ENCODE measurements at regions not wholly inside any gene's neighbourhood (a gene's known extent, or its start where the extent isn't known, plus 50 kb on each side); places are given as distances from the start of the nearest gene placed in this dataset.

- Histone ChIP-seq H3K4me3 (ENCODE audit: low read length) (no peak overlapping the region), H3F3A (ENCODE audit: low read length, unreplicated experiment) (no peaks in the 10 kb centered on the region), H3K9ac (ENCODE audit: low read length) (no peak overlapping the region), H3K79me2 (ENCODE audit: low read length) (no peaks in the 10 kb centered on the region), H3K4me2 (ENCODE audit: low read length) (peak overlapping the region; percentile 26; the same call in 1 of the 2 replicates), H3K36me3 (ENCODE audit: low read depth, low read length) (no peaks in the 10 kb centered on the region), H3K9me2 (replicated peaks; ENCODE audit: low read length) (no peaks in the 10 kb centered on the region), H4K20me1 (ENCODE audit: low read length) (no peaks in the 10 kb centered on the region), H3K27me3 (ENCODE audit: low read length) (no peaks in the 10 kb centered on the region), H2AFZ (ENCODE audit: low read length) (no peak overlapping the region), H3K9me3 (ENCODE audit: low read length) (no peaks in the 10 kb centered on the region), H3K27ac (ENCODE audit: low read length) (no peak overlapping the region), H3K4me1 (ENCODE audit: insufficient read depth, low read length) (peaks cover 10% of the 10 kb centered on the region)
- BruUV-seq (replicated peaks), result no TSS peak
- intact Hi-C loops (cut with micrococcal nuclease), result loop anchor here (5.0 to 10.0 kb wide), 3 partner anchors 151 to 444 kb away; no protein-coding TSS in a partner anchor
- DNase-seq (peak; percentile 60), ATAC-seq (peak; percentile 86)
- ChIA-PET CTCF (interaction anchor here (0.7 kb wide), 1 partner anchor 415 kb away, joined by 3 read pairs; no protein-coding TSS in a partner anchor), POLR2A (ENCODE audit: unreplicated experiment) (interaction anchor here (0.6 kb wide), 1 partner anchor 447 kb away, joined by 6 read pairs; no protein-coding TSS in a partner anchor)
- no peak for TF ChIP-seq EZH2phosphoT487 (IDR thresholded peaks at IDR 0.05; ENCODE audit: borderline replicate concordance, low read length)
- no peak for TF ChIP-seq EZH2 (IDR thresholded peaks at IDR 0.05; ENCODE audit: low read length, unreplicated experiment)
- no peak for TF ChIP-seq CTCF (conservative IDR thresholded peaks at IDR 0.05; ENCODE audit: low read depth, low read length)
Observed at GRCh38 chr6:74757813-74758212, 448.0 kb downstream of the COL12A1 start.

- Histone ChIP-seq H2AFZ (ENCODE audit: low read length) (no peak overlapping the region), H3K9ac (ENCODE audit: low read length) (no peak overlapping the region), H4K20me1 (ENCODE audit: low read length) (no peaks in the 10 kb centered on the region), H3K4me2 (ENCODE audit: low read length) (no peak overlapping the region), H3K4me1 (ENCODE audit: insufficient read depth, low read length) (peaks cover 10% of the 10 kb centered on the region), H3K27me3 (ENCODE audit: low read length) (no peaks in the 10 kb centered on the region), H3K79me2 (ENCODE audit: low read length) (no peaks in the 10 kb centered on the region), H3K27ac (ENCODE audit: low read length) (no peak overlapping the region), H3F3A (ENCODE audit: low read length, unreplicated experiment) (no peaks in the 10 kb centered on the region), H3K36me3 (ENCODE audit: low read depth, low read length) (no peaks in the 10 kb centered on the region), H3K9me3 (ENCODE audit: low read length) (no peaks in the 10 kb centered on the region), H3K4me3 (ENCODE audit: low read length) (no peak overlapping the region), H3K9me2 (replicated peaks; ENCODE audit: low read length) (no peaks in the 10 kb centered on the region)
- intact Hi-C loops (cut with micrococcal nuclease), result loop anchor here (5.0 to 10.0 kb wide), 3 partner anchors 150 to 445 kb away; no protein-coding TSS in a partner anchor
- no peak for TF ChIP-seq EZH2phosphoT487 (IDR thresholded peaks at IDR 0.05; ENCODE audit: borderline replicate concordance, low read length)
- TF ChIP-seq EZH2 (IDR thresholded peaks at IDR 0.05; ENCODE audit: low read length, unreplicated experiment), result no peak
- no peak for TF ChIP-seq CTCF (conservative IDR thresholded peaks at IDR 0.05; ENCODE audit: low read depth, low read length)
- ChIA-PET POLR2A (ENCODE audit: unreplicated experiment) (no interaction called here), CTCF (no interaction called here)
- ATAC-seq, result no peak
- no peak for DNase-seq
- no TSS peak for BruUV-seq (replicated peaks)
Observed at GRCh38 chr6:74756923-74757322, 448.9 kb downstream of the COL12A1 start.

GRCh38 chr6:74755778-74756177 lies 450.1 kb downstream of the COL12A1 start:
- CTCF ChIA-PET, result no interaction called here
- no peaks in the 10 kb centered on the region for H3K9me2 ChIP-seq (replicated peaks; ENCODE audit: low read length)
- no peaks in the 10 kb centered on the region for H4K20me1 ChIP-seq (ENCODE audit: low read length)
- POLR2A ChIA-PET (ENCODE audit: unreplicated experiment), result no interaction called here
- no peaks in the 10 kb centered on the region for H3K36me3 ChIP-seq (ENCODE audit: low read depth, low read length)
- no peaks in the 10 kb centered on the region for H3K27me3 ChIP-seq (ENCODE audit: low read length)
- intact Hi-C loops (cut with micrococcal nuclease), result loop anchor here (5.0 to 10.0 kb wide), 3 partner anchors 148 to 447 kb away; no protein-coding TSS in a partner anchor
- no peak overlapping the region for H3K4me2 ChIP-seq (ENCODE audit: low read length)
- no peaks in the 10 kb centered on the region for H3K79me2 ChIP-seq (ENCODE audit: low read length)
- TF ChIP-seq EZH2phosphoT487 (IDR thresholded peaks at IDR 0.05; ENCODE audit: borderline replicate concordance, low read length), result no peak
- no peak for TF ChIP-seq EZH2 (IDR thresholded peaks at IDR 0.05; ENCODE audit: low read length, unreplicated experiment)
- no peak for TF ChIP-seq CTCF (conservative IDR thresholded peaks at IDR 0.05; ENCODE audit: low read depth, low read length)
- H3K4me1 ChIP-seq (ENCODE audit: insufficient read depth, low read length), result peaks cover 12% of the 10 kb centered on the region
- H3K27ac ChIP-seq (ENCODE audit: low read length), result no peak overlapping the region
- H2AFZ ChIP-seq (ENCODE audit: low read length), result no peak overlapping the region
- no peak overlapping the region for H3K4me3 ChIP-seq (ENCODE audit: low read length)
- no TSS peak for BruUV-seq (replicated peaks)
- no peak for ATAC-seq
- H3K9me3 ChIP-seq (ENCODE audit: low read length), result no peaks in the 10 kb centered on the region
- H3F3A ChIP-seq (ENCODE audit: low read length, unreplicated experiment), result no peaks in the 10 kb centered on the region
- DNase-seq, result no peak
- no peak overlapping the region for H3K9ac ChIP-seq (ENCODE audit: low read length)
